IPS-18a (cell line): ENCODE measurements at regions not wholly inside any gene's neighbourhood (a gene's known extent, or its start where the extent isn't known, plus 50 kb on each side); places are given as distances from the start of the nearest gene placed in this dataset.
"Not testable (repeated sequence)": the region's sequence is repeated elsewhere in the genome, so short reads cannot be mapped to it uniquely, and the experiment has no call there.

Experiments used
- H3K27ac ChIP-seq: one replicate; pipeline ENCODE4 v1.5.1; 2013; ENCODE audit warnings: low read length
- H3K27me3 ChIP-seq: one replicate; pipeline ENCODE4 v1.6.1; 2013; ENCODE audit warnings: mild to moderate bottlenecking, low read length; ENCODE audit not compliant: control insufficient read depth, insufficient read depth
- H3K36me3 ChIP-seq: one replicate; pipeline ENCODE4 v1.6.1; 2013; ENCODE audit warnings: low read depth, low read length; ENCODE audit not compliant: control insufficient read depth
- H3K4me1 ChIP-seq: one replicate; pipeline ENCODE4 v1.6.1; 2013; ENCODE audit warnings: low read depth, low read length; ENCODE audit not compliant: control insufficient read depth
- H3K4me3 ChIP-seq: one replicate; pipeline ENCODE4 v1.5.1; 2013; ENCODE audit warnings: low read length
- H3K9ac ChIP-seq: one replicate; pipeline ENCODE4 v1.6.1; 2013; ENCODE audit warnings: mild to moderate bottlenecking, low read length, moderate library complexity
- H3K9me3 ChIP-seq: one replicate; pipeline ENCODE4 v1.6.1; 2013; ENCODE audit warnings: low read depth, low read length; ENCODE audit not compliant: control insufficient read depth

DNA sequence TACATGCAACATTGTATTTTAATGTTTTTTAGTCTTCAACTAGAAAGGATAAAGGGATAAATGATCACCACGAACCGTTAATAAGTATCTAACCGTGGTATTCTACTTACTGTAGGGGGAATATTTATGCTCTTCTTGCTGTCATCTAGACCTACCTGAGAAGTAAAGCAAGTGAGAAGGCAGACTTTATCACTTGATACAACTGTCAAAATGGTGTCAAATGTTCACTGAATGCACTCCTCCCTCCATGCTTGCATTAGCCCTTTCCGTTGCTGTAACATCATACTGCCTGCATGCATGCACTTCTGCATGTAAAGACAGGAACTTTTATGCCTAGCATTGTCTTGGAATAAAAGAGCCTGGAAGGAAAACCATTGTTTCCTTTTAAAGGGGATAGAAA lies 298.6 kb upstream of the PMFBP1 start:
- Histone ChIP-seq H3K9me3 (no peaks in the 10 kb centered on the region), H3K9ac (no peak overlapping the region), H3K27me3 (no peaks in the 10 kb centered on the region), H3K4me1 (no peaks in the 10 kb centered on the region), H3K4me3 (no peak overlapping the region), H3K27ac (no peak overlapping the region), H3K36me3 (no peaks in the 10 kb centered on the region)

DNA sequence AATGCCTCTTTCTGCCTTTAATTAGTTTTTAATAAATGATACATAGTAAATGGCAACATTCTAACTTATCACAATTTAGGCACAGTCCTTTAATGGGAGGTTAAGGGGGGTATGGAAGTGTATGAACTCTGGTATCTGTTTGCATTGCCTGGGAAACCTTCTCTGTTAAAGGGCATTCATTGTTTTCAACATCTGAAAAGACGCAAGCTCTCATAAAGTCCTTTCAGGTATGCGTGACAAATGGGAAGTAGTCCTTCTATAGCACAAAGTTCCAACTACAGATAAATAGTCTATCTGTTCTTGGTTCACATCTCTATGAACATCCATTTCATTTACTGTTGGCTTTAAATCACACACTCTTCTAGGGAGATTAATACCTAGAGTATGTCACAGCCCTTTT lies 298.0 kb upstream of the PMFBP1 start:
- Histone ChIP-seq H3K36me3 (no peaks in the 10 kb centered on the region), H3K27ac (no peak overlapping the region), H3K4me1 (no peaks in the 10 kb centered on the region), H3K9ac (no peak overlapping the region), H3K9me3 (no peaks in the 10 kb centered on the region), H3K27me3 (no peaks in the 10 kb centered on the region), H3K4me3 (no peak overlapping the region)

DNA sequence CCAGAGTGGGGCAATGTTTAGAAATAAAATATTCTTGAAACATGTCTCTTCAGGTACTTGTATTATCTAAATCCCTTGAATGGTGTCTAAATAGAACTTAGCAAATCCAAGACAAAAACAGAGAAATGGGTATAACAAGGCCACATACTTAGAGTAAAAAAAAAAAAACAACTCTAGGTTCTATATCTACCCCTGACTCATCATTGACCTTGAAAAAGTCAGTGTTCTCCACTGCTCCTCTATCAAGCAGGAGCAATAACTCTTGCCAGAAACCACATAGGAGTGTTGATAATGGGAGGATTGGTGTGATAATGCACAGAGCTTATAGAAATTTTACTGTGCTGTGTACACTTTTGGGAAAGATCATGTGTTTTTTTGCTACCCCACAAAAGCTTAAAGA lies 296.6 kb upstream of the PMFBP1 start:
- H3K27ac ChIP-seq = no peak overlapping the region
- H3K27me3 ChIP-seq = no peaks in the 10 kb centered on the region
- no peak overlapping the region for H3K4me3 ChIP-seq
- no peaks in the 10 kb centered on the region for H3K36me3 ChIP-seq
- H3K9ac ChIP-seq = no peak overlapping the region
- H3K9me3 ChIP-seq = no peaks in the 10 kb centered on the region
- no peaks in the 10 kb centered on the region for H3K4me1 ChIP-seq

DNA sequence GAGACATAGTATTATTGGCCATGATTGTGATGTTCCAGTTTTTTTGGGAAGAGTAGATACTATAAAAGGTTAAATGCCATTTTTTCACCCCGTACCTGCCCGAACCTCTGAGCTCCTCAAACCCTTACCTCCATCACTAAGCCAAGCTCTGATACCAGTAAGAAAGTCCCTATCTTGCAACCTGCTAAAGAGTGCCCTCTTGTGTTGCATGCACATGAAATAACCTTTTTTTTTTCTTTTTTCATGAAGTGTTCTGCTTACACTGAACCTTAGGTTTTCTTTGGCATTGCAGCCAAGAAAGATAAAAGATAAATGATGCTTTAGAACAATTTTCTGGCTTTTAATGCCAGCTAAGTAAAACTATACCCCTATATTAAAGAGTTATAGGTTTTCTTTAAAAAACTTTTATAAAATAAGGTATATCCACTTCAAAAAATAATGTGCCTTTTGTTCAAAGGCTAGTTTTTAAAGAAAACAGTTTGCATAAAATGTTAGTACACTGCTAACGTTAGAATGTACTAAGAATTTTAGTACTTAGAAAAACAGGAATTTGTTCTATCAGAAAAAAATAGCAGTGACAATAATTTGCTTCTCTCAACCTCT lies 295.3 kb upstream of the PMFBP1 start:
- Histone ChIP-seq H3K4me3 (no peak overlapping the region), H3K27me3 (no peaks in the 10 kb centered on the region), H3K4me1 (no peaks in the 10 kb centered on the region), H3K36me3 (no peaks in the 10 kb centered on the region), H3K9ac (no peak overlapping the region), H3K9me3 (no peaks in the 10 kb centered on the region), H3K27ac (no peak overlapping the region)

DNA sequence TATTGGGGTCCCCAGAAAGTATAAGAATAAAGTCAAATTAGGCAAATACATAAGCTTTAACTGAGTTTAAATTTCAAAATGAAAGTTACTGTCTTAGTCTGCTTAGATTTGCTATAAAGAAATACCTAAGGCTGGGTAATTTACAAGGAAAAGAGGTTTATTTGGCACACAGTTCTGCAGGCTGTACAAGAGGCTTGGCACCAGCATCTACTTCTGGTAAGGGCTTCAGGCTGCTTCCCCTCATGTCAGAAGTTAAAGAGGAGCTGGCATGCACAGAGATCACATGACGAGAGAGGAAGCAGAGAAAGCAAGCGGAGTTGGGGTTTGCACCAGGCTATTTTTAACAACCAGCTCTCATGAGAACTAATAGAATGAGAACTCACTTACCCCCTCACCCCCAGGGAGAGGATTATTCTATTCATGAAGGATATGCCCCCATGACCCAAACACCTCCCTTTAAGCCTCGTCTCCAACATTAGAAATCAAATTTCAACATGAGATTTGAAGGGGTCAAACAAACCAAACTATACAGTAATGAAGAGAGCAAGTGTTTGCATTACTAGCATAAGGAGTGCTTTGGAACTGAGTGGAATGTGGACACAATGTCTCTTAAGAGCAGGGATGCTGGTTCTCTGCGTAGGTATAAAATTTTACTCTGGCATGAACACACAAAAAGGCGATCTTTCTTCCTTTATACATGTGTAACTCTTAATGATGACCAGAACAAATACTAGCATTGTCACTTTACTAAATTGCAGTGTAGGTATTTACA lies 292.8 kb upstream of the PMFBP1 start:
- H3K27ac ChIP-seq = no peak overlapping the region
- H3K9me3 ChIP-seq = no peaks in the 10 kb centered on the region
- no peaks in the 10 kb centered on the region for H3K36me3 ChIP-seq
- H3K4me1 ChIP-seq = no peaks in the 10 kb centered on the region
- no peaks in the 10 kb centered on the region for H3K27me3 ChIP-seq
- no peak overlapping the region for H3K9ac ChIP-seq
- H3K4me3 ChIP-seq = no peak overlapping the region

DNA sequence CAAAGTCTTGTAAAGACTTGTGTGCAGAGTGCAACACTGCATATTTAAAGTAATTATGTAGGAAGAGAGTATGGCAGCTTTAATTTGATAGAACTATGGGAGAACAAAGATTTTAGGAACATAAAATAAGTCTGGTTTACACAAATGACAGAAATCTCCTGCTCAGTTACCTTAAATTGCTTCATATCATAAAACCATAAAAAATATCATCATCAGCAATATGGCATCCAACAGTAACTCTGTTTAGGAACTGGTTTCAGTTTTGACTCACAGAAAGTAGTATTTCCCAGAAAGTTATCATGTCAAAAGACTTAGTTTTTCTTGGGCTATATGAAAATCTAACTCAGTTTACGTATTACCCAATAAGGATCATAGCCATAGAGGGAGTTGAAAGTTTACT lies 292.1 kb upstream of the PMFBP1 start:
- Histone ChIP-seq H3K27me3 (no peaks in the 10 kb centered on the region), H3K9ac (no peak overlapping the region), H3K4me3 (no peak overlapping the region), H3K27ac (no peak overlapping the region), H3K4me1 (no peaks in the 10 kb centered on the region), H3K36me3 (no peaks in the 10 kb centered on the region), H3K9me3 (no peaks in the 10 kb centered on the region)

DNA sequence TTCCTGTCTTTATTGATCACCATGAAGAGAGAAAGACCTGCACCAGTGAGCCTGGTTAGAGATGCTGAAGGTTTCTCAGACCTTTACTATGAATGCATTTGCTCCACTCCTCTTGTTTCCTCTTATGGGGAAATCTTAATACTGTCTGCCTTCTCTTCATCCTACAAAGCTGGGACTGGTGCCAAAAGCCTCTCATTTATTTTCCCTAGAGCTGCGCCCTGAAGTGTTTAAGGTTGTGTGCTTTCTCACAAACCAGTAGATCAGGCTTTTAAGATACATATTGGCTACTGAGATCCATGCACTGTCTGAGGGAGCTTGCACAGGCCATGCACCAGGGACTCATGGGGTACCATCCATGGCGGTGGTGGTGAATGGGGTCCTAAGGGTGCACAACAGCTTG lies 286.1 kb upstream of the PMFBP1 start:
- H3K4me1 ChIP-seq = no peaks in the 10 kb centered on the region

DNA sequence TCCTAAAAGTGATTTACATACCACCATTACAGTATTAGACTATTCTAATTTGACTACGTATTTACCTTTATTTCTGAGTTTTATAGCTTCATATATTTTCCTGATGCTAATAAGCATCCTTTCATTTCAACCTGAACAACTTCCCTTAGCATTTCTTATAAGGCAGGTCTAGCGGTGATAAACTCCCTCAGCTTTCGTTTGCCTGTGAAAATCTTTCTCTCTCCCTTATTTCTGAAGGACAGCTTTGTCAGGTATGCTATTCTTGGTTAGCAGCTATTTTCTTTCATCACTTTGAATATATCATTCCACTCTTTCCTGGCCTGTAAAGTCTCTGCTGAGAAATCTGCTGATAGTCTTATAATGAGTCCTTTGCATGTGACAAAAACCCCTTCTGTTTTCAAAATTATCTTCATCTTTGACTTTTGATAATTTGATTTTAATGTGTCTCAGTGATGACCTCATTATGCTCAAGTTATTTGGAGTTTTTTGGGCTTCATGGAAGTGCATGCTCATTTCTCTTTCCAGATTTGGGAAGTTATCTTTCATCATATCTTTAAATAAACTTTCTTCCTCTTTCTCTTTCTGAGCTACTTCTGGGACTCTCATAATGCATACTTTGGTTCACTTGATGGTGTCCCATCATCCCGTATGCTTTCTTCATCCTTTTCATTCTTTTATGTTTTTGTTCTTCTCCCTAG lies 285.4 kb upstream of the PMFBP1 start:
- H3K27ac ChIP-seq = no peak overlapping the region
- H3K9me3 ChIP-seq = no peaks in the 10 kb centered on the region
- no peaks in the 10 kb centered on the region for H3K27me3 ChIP-seq
- no peaks in the 10 kb centered on the region for H3K4me1 ChIP-seq
- no peak overlapping the region for H3K4me3 ChIP-seq
- no peaks in the 10 kb centered on the region for H3K36me3 ChIP-seq
- H3K9ac ChIP-seq = no peak overlapping the region

More for the DNA sequence above, 286.1 kb upstream of the PMFBP1 start:
- Histone ChIP-seq H3K9me3 (no peaks in the 10 kb centered on the region), H3K4me3 (no peak overlapping the region), H3K36me3 (no peaks in the 10 kb centered on the region), H3K27me3 (no peaks in the 10 kb centered on the region), H3K9ac (no peak overlapping the region), H3K27ac (no peak overlapping the region)

DNA sequence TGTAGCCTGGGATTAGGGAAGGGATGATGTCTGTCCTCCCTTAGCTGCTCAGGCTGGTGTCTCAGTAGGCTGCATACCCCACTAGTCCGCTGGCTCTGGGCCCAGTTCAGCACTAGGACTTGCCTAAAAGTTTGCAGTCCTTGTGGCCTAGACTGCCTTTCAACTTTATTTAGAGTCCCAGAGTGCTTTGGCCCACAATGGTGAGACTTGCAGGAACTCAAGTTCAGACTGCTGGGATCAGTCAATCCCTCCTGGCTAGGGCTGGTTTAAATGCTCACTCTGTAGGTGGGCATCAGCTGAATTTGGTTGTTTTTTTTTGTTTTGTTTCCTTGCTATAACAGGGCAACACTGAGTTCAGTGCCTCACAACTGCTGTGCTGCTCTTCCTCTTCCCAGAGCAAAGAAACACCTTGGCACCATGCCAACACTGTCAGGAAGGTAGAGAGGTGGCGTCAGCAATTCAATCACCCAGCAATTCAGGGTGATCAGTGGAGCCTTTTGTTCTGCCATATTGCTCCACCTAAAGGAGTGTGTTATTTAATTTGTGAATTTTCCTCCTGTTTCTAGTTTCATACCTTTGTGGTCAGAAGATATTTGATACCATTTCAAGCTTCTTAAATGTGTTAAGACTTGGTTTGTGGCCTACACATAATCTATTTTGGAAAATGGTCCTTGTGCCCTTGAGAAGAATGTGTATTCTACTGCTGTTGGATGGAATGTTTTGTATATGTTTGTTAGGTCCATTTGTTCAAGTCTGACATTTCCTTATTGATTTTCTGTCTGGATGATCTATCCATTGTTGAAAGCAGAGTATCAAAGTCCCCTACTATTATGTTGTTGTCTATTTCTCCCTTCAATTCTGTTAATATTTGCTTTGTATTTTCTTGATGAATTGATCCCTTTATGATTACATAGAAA lies 284.0 kb upstream of the PMFBP1 start:
- Histone ChIP-seq H3K9me3 (no peaks in the 10 kb centered on the region), H3K36me3 (no peaks in the 10 kb centered on the region), H3K27me3 (no peaks in the 10 kb centered on the region), H3K9ac (no peak overlapping the region), H3K27ac (no peak overlapping the region), H3K4me3 (no peak overlapping the region), H3K4me1 (no peaks in the 10 kb centered on the region)

DNA sequence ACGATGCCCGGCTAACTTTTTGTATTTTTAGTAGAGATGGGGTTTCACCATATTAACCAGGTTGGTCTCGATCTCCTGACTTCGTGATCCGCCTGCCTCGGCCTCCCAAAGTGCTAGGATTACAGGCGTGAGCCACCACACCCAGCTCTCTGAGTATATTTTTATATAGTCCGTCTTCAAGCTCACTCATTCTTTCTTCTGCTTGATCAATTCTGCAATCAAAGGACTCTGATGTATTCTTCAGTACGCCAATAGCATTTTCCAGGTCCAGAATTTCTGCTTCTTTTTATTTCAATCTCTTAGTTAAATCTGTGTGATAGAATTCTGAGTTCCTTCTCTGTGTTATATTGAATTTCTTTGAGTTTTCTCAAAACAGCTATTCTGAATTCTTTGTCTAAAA lies 281.9 kb upstream of the PMFBP1 start:
- H3K4me3 ChIP-seq, H3K4me1 ChIP-seq, H3K36me3 ChIP-seq, H3K9me3 ChIP-seq, H3K27ac ChIP-seq, H3K9ac ChIP-seq, H3K27me3 ChIP-seq: not testable (repeated sequence)

DNA sequence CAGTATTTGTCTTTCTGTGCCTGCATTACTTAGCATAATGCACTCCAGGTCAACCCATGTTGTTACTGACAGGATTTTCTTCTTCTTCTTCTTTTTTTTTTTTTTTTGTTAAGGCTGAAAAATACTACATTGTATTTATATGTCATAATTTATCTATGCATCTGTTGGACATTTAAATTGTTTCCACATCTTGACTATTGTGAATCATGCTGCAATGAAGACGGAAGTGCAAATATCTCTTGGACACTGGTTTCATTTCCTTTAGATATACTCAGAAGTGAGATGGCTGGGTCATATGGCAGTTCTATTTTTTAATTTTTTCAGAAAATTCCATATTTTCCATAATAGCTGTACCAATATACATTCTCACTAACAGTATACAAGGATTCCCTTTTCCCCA lies 272.7 kb upstream of the PMFBP1 start:
- H3K4me3 ChIP-seq = no peak overlapping the region
- H3K27ac ChIP-seq = no peak overlapping the region
- peaks cover 2% of the 10 kb centered on the region for H3K9me3 ChIP-seq
- H3K27me3 ChIP-seq = no peaks in the 10 kb centered on the region
- no peak overlapping the region for H3K9ac ChIP-seq
- H3K36me3 ChIP-seq = no peaks in the 10 kb centered on the region
- no peaks in the 10 kb centered on the region for H3K4me1 ChIP-seq
